IMR-90 (cell line): ENCODE measurements at regions not wholly inside any gene's neighbourhood (a gene's known extent, or its start where the extent isn't known, plus 50 kb on each side); places are given as distances from the start of the nearest gene placed in this dataset.

ENCODE experiments used
- ATAC-seq: fragments of 200-7000 bp; cut with Tn5 transposase; 2 replicates; pipeline ENCODE4 v1.9.1; 2020; ENCODE audit warnings: low read depth, mild to moderate bottlenecking, moderate library complexity
- BruUV-seq: library from RNA; stranded (reverse); fragments of 400-500 nt; replicated peaks from 2 replicates; lab custom pipeline; 2021; lab: Mats Ljungman, UMichigan
- CTCF ChIA-PET: fragments of 300-600 bp; formaldehyde crosslinking; extraction: SDS; loops from one replicate; lab custom pipeline; 2021; ENCODE audit warnings: antibody characterized with exemption; lab: Yijun Ruan, JAX
- POLR2A ChIA-PET: fragments of 300-600 bp; sonication (Branson Sonifier 250); formaldehyde crosslinking; loops from one replicate; lab custom pipeline; 2022; ENCODE audit warnings: antibody characterized with exemption; ENCODE audit not compliant: unreplicated experiment; lab: Charles Lee
- DNase-seq: peaks from one replicate; pipeline ENCODE4 v3.0.0; 2013
- H2AFZ ChIP-seq: replicated peaks from 2 replicates; pipeline ENCODE3; 2013; ENCODE audit warnings: low read length, mild to moderate bottlenecking; ENCODE audit not compliant: poor library complexity
- H2AK5ac ChIP-seq: 2 replicates; pipeline ENCODE4 v1.6.1; 2013; ENCODE audit warnings: low read depth, low read length, inconsistent platforms
- H2AK9ac ChIP-seq: replicated peaks from 2 replicates; pipeline ENCODE3; 2013; ENCODE audit warnings: mild to moderate bottlenecking, low read depth, low read length, moderate library complexity; ENCODE audit not compliant: poor library complexity
- H2BK120ac ChIP-seq: 2 replicates; pipeline ENCODE4 v1.6.1; 2013; ENCODE audit warnings: low read depth, low read length, inconsistent platforms
- H2BK15ac ChIP-seq: 3 replicates; pipeline ENCODE4 v1.6.1; 2013; ENCODE audit warnings: low read depth, low read length, inconsistent platforms
- H2BK20ac ChIP-seq: 2 replicates; pipeline ENCODE4 v1.6.1; 2013; ENCODE audit warnings: low read depth, mild to moderate bottlenecking, inconsistent platforms, low read length, moderate library complexity
- H2BK5ac ChIP-seq: 2 replicates; pipeline ENCODE4 v1.6.1; 2013; ENCODE audit warnings: mild to moderate bottlenecking, low read depth, low read length, inconsistent platforms; ENCODE audit not compliant: poor library complexity, severe bottlenecking
- H3K14ac ChIP-seq: replicated peaks from 2 replicates; pipeline ENCODE4 v1.6.1; 2013; ENCODE audit warnings: low read depth, low read length, inconsistent platforms
- H3K18ac ChIP-seq: 2 replicates; pipeline ENCODE4 v1.6.1; 2013; ENCODE audit warnings: low read depth, low read length, control low read depth
- H3K23ac ChIP-seq: 2 replicates; pipeline ENCODE4 v1.6.1; 2013; ENCODE audit warnings: low read depth, low read length, inconsistent platforms
- H3K27ac ChIP-seq: 2 replicates; pipeline ENCODE4 v1.5.1; 2013; ENCODE audit warnings: mild to moderate bottlenecking, control low read depth, low read length; ENCODE audit not compliant: insufficient read depth
- H3K27me3 ChIP-seq: 2 replicates; pipeline ENCODE4 v1.6.1; 2013; ENCODE audit warnings: low read length; ENCODE audit not compliant: control insufficient read depth, insufficient read depth
- H3K36me3 ChIP-seq: 2 replicates; pipeline ENCODE4 v1.6.1; 2013; ENCODE audit warnings: low read length, mixed read lengths; ENCODE audit not compliant: control insufficient read depth, insufficient read depth
- H3K4ac ChIP-seq: 2 replicates; pipeline ENCODE4 v1.6.1; 2013; ENCODE audit warnings: low read depth, low read length, inconsistent platforms
- H3K4me1 ChIP-seq: 2 replicates; pipeline ENCODE4 v1.6.1; 2013; ENCODE audit warnings: low read length, mixed read lengths; ENCODE audit not compliant: control insufficient read depth, insufficient read depth
- H3K4me2 ChIP-seq: 2 replicates; pipeline ENCODE4 v1.6.1; 2013; ENCODE audit warnings: low read depth, mild to moderate bottlenecking, control low read depth, low read length, moderate library complexity
- H3K4me3 ChIP-seq: 2 replicates; pipeline ENCODE4 v1.5.1; 2013; ENCODE audit warnings: low read depth, mild to moderate bottlenecking, control low read depth, low read length, moderate library complexity; ENCODE audit not compliant: insufficient read depth
- H3K56ac ChIP-seq: 2 replicates; pipeline ENCODE4 v1.6.1; 2013; ENCODE audit warnings: low read length, inconsistent platforms; ENCODE audit not compliant: insufficient read depth; ENCODE audit errors: extremely low read depth
- H3K79me1 ChIP-seq, 2 experiments: 2 replicates each; pipeline ENCODE4 v1.6.1; 2013; ENCODE audit warnings: low read length in 2 of 2, inconsistent platforms in 1 of 2, low read depth in 1 of 2
- H3K9ac ChIP-seq: 2 replicates; pipeline ENCODE4 v1.6.1; 2013; ENCODE audit warnings: low read depth, low read length, control low read depth
- H3K9me1 ChIP-seq: 2 replicates; pipeline ENCODE4 v1.6.1; 2013; ENCODE audit warnings: low read length, inconsistent platforms; ENCODE audit not compliant: insufficient read depth
- H3K9me3 ChIP-seq: 2 replicates; pipeline ENCODE4 v1.6.1; 2013; ENCODE audit warnings: low read length; ENCODE audit not compliant: control insufficient read depth, insufficient read depth
- H4K20me1 ChIP-seq: 2 replicates; pipeline ENCODE4 v1.6.1; 2013; ENCODE audit warnings: low read length, inconsistent platforms; ENCODE audit not compliant: insufficient read depth
- H4K5ac ChIP-seq: 2 replicates; pipeline ENCODE4 v1.6.1; 2013; ENCODE audit warnings: mild to moderate bottlenecking, low read depth, low read length, control low read depth
- H4K8ac ChIP-seq, 2 experiments: 2 replicates each; pipeline ENCODE4 v1.6.1; 2013; ENCODE audit warnings: low read depth in 2 of 2, low read length in 2 of 2, control low read depth in 1 of 2, inconsistent platforms in 1 of 2
- H4K91ac ChIP-seq: 2 replicates; pipeline ENCODE4 v1.6.1; 2013; ENCODE audit warnings: low read depth, low read length, inconsistent platforms; ENCODE audit not compliant: insufficient read depth
- BHLHE40 ChIP-seq: fragments of 150-350 bp; IDR thresholded peaks from 2 replicates; pipeline ENCODE4 v1.6.1; 2016; ENCODE audit warnings: mild to moderate bottlenecking, low read depth, low read length
- CEBPB ChIP-seq: IDR thresholded peaks from 2 replicates; pipeline ENCODE4 v1.6.1; 2012; ENCODE audit warnings: low read depth, low read length, improper control_type of control experiment
- CHD1 ChIP-seq: IDR thresholded peaks from 2 replicates; pipeline ENCODE4 v1.6.1; 2012; ENCODE audit warnings: low read depth, low read length, improper control_type of control experiment
- FOS ChIP-seq: fragments of 150-350 bp; IDR thresholded peaks from 2 replicates; pipeline ENCODE4 v1.6.1; 2016; ENCODE audit warnings: low read depth, low read length
- MAFK ChIP-seq: IDR thresholded peaks from 2 replicates; pipeline ENCODE4 v1.6.1; 2012; ENCODE audit warnings: low read depth, low read length, improper control_type of control experiment
- MAZ ChIP-seq: IDR thresholded peaks from 2 replicates; pipeline ENCODE4 v1.6.1; 2012; ENCODE audit warnings: low read depth, mild to moderate bottlenecking, low read length, improper control_type of control experiment, moderate library complexity, borderline replicate concordance
- POLR2A ChIP-seq: IDR thresholded peaks from 2 replicates; pipeline ENCODE4 v1.6.1; 2012; ENCODE audit warnings: mild to moderate bottlenecking, low read depth, low read length
- RAD21 ChIP-seq: IDR thresholded peaks from 2 replicates; pipeline ENCODE4 v1.6.1; 2012; ENCODE audit warnings: low read length, improper control_type of control experiment
- RCOR1 ChIP-seq: IDR thresholded peaks from 2 replicates; pipeline ENCODE4 v1.6.1; 2012; ENCODE audit warnings: mild to moderate bottlenecking, low read length, improper control_type of control experiment; ENCODE audit not compliant: insufficient replicate concordance
- SMC3 ChIP-seq: fragments of 150-350 bp; IDR thresholded peaks from 2 replicates; pipeline ENCODE4 v1.6.1; 2016; ENCODE audit warnings: low read depth, mild to moderate bottlenecking, antibody characterized with exemption, low read length, moderate library complexity
- WGBS, 2 experiments: methylation state at CpG; one replicate each; pipeline versions ENCODE4 v1.1.5 to v1.1.7; 2013; ENCODE audit warnings: missing lambda C conversion rate in 2 of 2; ENCODE audit not compliant: insufficient read length in 1 of 2; ENCODE audit errors: extremely low coverage in 2 of 2; 5-methylcytosine and 5-hydroxymethylcytosine counted together
- dilution Hi-C: fragments of 300-500 bp; cut with HindIII; formaldehyde crosslinking; loops from one replicate; pipeline ENCODE4 v1.14.3; 2018; ENCODE audit warnings: low sequenced_read_pairs; ENCODE audit not compliant: unreplicated experiment
- in situ Hi-C: fragments of 300-500 bp; cut with MboI; formaldehyde crosslinking; loops from 3 replicates; pipeline ENCODE4 v1.14.3; 2019; ENCODE audit warnings: low sequenced_read_pairs, inconsistent platforms, mixed read lengths
- intact Hi-C: fragments of 100-400 bp; cut with micrococcal nuclease; formaldehyde crosslinking; loops from 2 replicates; pipeline ENCODE4 v1.10.0; 2022
- TF ChIP-seq, protein P1 (sequence below): fragments of 150-350 bp; IDR thresholded peaks from 2 replicates; pipeline ENCODE4 v1.6.1; 2016; ENCODE audit warnings: low read depth, mild to moderate bottlenecking, low read length, moderate library complexity, borderline replicate concordance
- TF ChIP-seq, protein P2 (sequence below): fragments of 150-350 bp; IDR thresholded peaks from 2 replicates; pipeline ENCODE4 v1.6.1; 2017; ENCODE audit warnings: mild to moderate bottlenecking, antibody characterized with exemption, low read length, low read depth

DNA sequence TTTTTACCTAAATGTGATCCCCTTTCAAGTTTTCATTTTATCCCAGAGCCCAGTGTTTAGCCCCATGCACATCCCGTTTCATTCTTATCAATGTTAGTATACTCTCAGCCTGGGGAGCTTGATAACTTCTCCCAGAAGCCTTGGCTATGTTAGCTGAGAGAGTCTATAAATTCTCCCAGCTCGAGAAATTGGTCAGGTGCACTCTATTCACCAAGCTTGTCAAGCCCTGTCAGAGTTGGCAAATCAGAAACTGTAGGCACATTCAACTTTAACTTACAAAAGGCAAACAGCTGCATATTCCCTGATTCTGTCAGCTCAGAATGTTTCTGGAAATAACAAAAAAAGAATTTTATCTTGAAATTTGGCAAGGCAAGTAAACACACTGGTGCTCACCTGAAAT lies 62.2 kb upstream of the IMPG1 start:
- no TSS peak for BruUV-seq
- Histone ChIP-seq H2BK20ac (no peak overlapping the region), H4K8ac (no peak overlapping the region), H3K18ac (no peak overlapping the region), H3K79me1 (no peaks in the 10 kb centered on the region), H2AK9ac (no peak overlapping the region), H3K27ac (no peak overlapping the region), H2AK5ac (no peak overlapping the region), H3K9me1 (no peaks in the 10 kb centered on the region), H3K4me2 (no peak overlapping the region), H3K9ac (no peak overlapping the region), H3K14ac (no peak overlapping the region), H3K4me1 (no peaks in the 10 kb centered on the region), H3K27me3 (no peaks in the 10 kb centered on the region), H2BK15ac (no peak overlapping the region), H4K5ac (no peak overlapping the region), H2AFZ (no peak overlapping the region), H4K91ac (no peak overlapping the region), H3K9me3 (peaks cover 6% of the 10 kb centered on the region; the same call in 1 of the 2 replicates), H3K23ac (no peak overlapping the region), H3K56ac (no peak overlapping the region), H4K20me1 (no peaks in the 10 kb centered on the region), H2BK120ac (no peak overlapping the region), H3K4me3 (no peak overlapping the region), H3K4ac (no peak overlapping the region), H2BK5ac (no peak overlapping the region), H3K36me3 (no peaks in the 10 kb centered on the region)
- intact Hi-C loops: no loop called here
- TF ChIP-seq MAZ (no peak), MAFK (no peak), SMC3 (no peak), RAD21 (no peak), RCOR1 (no peak), FOS (no peak), POLR2A (no peak), CHD1 (no peak), BHLHE40 (no peak), CEBPB (no peak)
- TF ChIP-seq, protein P1, sequence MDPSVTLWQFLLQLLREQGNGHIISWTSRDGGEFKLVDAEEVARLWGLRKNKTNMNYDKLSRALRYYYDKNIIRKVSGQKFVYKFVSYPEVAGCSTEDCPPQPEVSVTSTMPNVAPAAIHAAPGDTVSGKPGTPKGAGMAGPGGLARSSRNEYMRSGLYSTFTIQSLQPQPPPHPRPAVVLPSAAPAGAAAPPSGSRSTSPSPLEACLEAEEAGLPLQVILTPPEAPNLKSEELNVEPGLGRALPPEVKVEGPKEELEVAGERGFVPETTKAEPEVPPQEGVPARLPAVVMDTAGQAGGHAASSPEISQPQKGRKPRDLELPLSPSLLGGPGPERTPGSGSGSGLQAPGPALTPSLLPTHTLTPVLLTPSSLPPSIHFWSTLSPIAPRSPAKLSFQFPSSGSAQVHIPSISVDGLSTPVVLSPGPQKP: no peak
- TF ChIP-seq, protein P2, sequence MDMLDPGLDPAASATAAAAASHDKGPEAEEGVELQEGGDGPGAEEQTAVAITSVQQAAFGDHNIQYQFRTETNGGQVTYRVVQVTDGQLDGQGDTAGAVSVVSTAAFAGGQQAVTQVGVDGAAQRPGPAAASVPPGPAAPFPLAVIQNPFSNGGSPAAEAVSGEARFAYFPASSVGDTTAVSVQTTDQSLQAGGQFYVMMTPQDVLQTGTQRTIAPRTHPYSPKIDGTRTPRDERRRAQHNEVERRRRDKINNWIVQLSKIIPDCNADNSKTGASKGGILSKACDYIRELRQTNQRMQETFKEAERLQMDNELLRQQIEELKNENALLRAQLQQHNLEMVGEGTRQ: no peak
- POLR2A ChIA-PET: no interaction called here
- ATAC-seq: no peak
- no peak for DNase-seq
- WGBS, 2 experiments: no CpG with 5 or more reads among the region's 2 CpGs
- in situ Hi-C loops: no loop called here
- dilution Hi-C loops: no loop called here
- CTCF ChIA-PET: no interaction called here
